ENCODE measurements at regions not wholly inside any gene's neighbourhood (a gene's known extent, or its start where the extent isn't known, plus 50 kb on each side); places are given as distances from the start of the nearest gene placed in this dataset.
A peak's percentile ranks its signal among the peaks of the same experiment; 100 is the strongest.

DNA sequence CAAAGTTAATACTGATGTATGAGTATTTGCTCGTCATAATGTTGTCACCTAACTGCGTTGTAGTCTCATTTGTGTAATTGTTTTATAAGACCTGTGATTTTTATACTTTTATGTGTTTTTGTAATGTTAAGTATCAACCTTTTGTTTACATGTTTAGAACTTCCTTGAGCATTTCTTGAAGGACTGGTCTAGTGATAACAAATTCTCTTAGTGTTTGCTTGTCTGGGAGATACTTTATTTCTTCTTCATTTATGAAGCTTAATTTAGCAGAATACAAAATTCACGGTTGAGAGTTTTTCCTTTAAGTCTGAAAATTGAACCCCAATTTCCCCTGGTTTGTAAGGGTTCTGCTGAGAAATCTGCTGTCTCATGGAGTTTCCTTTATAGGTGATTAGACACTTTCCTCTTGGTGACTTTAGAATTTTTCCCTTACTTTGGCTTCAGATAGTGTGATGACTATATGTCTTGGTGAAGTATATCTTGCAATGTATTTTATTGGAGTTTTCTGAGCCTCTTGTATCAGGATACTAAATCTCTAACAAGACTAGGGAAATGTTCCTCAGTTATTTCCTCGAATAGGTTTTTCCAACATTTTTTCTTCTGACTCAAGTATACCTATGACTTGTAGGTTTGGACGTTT is 154.9 kb downstream of the WDR11 start:
- H3K9me3 ChIP-seq (ENCODE audit: control insufficient read depth, low read length): peaks cover 51% of the 10 kb centered on the region
- no peak for TF ChIP-seq CTCF (conservative IDR thresholded peaks at IDR 0.05)
- no peak overlapping the region for H3K27ac Mint-ChIP-seq
- H3K36me3 Mint-ChIP-seq (ENCODE audit: low read depth): peaks cover 4% of the 10 kb centered on the region
- no peak overlapping the region for H3K27ac ChIP-seq (ENCODE audit: low read depth, low read length)
- H3K4me3 Mint-ChIP-seq: no peak overlapping the region
- 67 to 79% methylated on average over 4 to 5 of the region's 5 CpGs for WGBS, 2 experiments (ENCODE audit: insufficient coverage in 1 of 2, insufficient read length in 1 of 2)
- H3K4me3 ChIP-seq (ENCODE audit: low read length): peak overlapping the region; percentile 57
- H3K4me1 ChIP-seq (ENCODE audit: control insufficient read depth, insufficient read depth, low read length): peaks cover 6% of the 10 kb centered on the region
- H3K27me3 Mint-ChIP-seq (ENCODE audit: insufficient read depth): peaks cover 9% of the 10 kb centered on the region
- peaks cover 12% of the 10 kb centered on the region for H3K4me1 Mint-ChIP-seq
- H3K36me3 ChIP-seq (ENCODE audit: control insufficient read depth, insufficient read depth, low read length): no peaks in the 10 kb centered on the region
- peaks cover under 1% of the 10 kb centered on the region for H3K27me3 ChIP-seq (ENCODE audit: control insufficient read depth, insufficient read depth, low read length, poor library complexity, severe bottlenecking)
- no peak overlapping the region for H3K9ac ChIP-seq (ENCODE audit: extremely low read depth, low read length, poor library complexity, severe bottlenecking)
- H3K9me3 Mint-ChIP-seq: peaks cover 44% of the 10 kb centered on the region
- DNase-seq: no peak

DNA sequence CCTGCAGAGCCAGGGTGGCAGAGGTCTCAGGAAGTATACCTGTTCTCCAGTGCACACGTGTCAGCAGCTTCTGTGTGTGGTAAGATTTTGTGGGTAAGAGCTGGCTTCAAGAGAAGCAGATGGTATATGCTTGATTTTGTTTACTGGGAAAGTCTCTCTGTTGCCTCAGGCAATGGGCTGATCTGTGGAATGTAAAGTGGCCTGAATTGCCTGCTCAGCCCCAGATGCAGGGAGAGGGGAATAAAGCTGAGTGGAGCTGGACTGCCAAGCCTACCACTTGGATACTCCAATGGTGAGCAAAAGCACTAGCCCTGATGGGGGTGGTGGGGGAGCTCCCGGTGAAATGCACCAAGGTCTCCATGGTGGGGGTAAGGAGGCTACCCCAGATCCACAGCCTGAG is 156.1 kb downstream of the WDR11 start:
- Histone ChIP-seq H3K9me3 (ENCODE audit: control insufficient read depth, low read length) (peaks cover 51% of the 10 kb centered on the region), H3K4me1 (ENCODE audit: control insufficient read depth, insufficient read depth, low read length) (peaks cover 3% of the 10 kb centered on the region), H3K4me3 (ENCODE audit: low read length) (peak overlapping the region; percentile 26), H3K27me3 (ENCODE audit: control insufficient read depth, insufficient read depth, low read length, poor library complexity, severe bottlenecking) (no peaks in the 10 kb centered on the region), H3K9ac (ENCODE audit: extremely low read depth, low read length, poor library complexity, severe bottlenecking) (no peak overlapping the region), H3K36me3 (ENCODE audit: control insufficient read depth, insufficient read depth, low read length) (no peaks in the 10 kb centered on the region), H3K27ac (ENCODE audit: low read depth, low read length) (no peak overlapping the region)
- Mint-ChIP-seq H3K9me3 (peaks cover 44% of the 10 kb centered on the region), H3K36me3 (ENCODE audit: low read depth) (peaks cover 4% of the 10 kb centered on the region), H3K4me3 (no peak overlapping the region), H3K27me3 (ENCODE audit: insufficient read depth) (peaks cover 10% of the 10 kb centered on the region), H3K4me1 (peaks cover 8% of the 10 kb centered on the region), H3K27ac (no peak overlapping the region)
- DNase-seq: no peak
- TF ChIP-seq CTCF (conservative IDR thresholded peaks at IDR 0.05): no peak
- 92 to 93% methylated on average over 2 of the region's 2 CpGs for WGBS, 2 experiments (ENCODE audit: insufficient coverage in 1 of 2, insufficient read length in 1 of 2)

DNA sequence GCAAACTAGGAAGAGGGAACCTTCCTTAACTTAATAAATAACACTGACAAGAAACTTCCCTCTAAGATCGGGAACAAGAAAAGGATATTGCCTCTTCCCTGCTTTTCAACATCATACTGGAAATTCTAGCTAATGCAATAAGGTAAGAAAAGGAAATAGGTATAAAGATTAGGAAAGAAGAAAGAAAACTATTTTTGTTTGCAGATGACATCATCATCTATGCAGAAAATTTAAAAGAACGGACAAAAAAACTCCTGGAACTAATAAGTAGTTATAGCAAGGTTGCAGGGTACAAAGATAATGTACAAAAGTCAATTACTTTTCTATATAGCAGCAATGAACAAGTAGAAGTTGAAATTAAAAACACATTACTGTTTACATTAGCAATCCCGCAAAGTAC is 164.8 kb downstream of the WDR11 start:
- no peak for TF ChIP-seq CTCF (conservative IDR thresholded peaks at IDR 0.05)

More for the DNA sequence above, 164.8 kb downstream of the WDR11 start:
- peaks cover 16% of the 10 kb centered on the region for H3K9me3 ChIP-seq (ENCODE audit: control insufficient read depth, low read length)
- no peak for DNase-seq
- no peak overlapping the region for H3K27ac Mint-ChIP-seq
- no peak overlapping the region for H3K4me3 Mint-ChIP-seq
- no peaks in the 10 kb centered on the region for H3K36me3 Mint-ChIP-seq (ENCODE audit: low read depth)
- H3K27me3 ChIP-seq (ENCODE audit: control insufficient read depth, insufficient read depth, low read length, poor library complexity, severe bottlenecking): no peaks in the 10 kb centered on the region
- no peaks in the 10 kb centered on the region for H3K36me3 ChIP-seq (ENCODE audit: control insufficient read depth, insufficient read depth, low read length)
- no peak overlapping the region for H3K4me3 ChIP-seq (ENCODE audit: low read length)
- H3K27ac ChIP-seq (ENCODE audit: low read depth, low read length): no peak overlapping the region
- peaks cover 9% of the 10 kb centered on the region for H3K27me3 Mint-ChIP-seq (ENCODE audit: insufficient read depth)
- 93% methylated on average over 2 of the region's 3 CpGs; no CpG with 5 or more reads in 1 of the 2 experiments for WGBS, 2 experiments (ENCODE audit: insufficient coverage in 1 of 2, insufficient read length in 1 of 2)
- no peaks in the 10 kb centered on the region for H3K4me1 ChIP-seq (ENCODE audit: control insufficient read depth, insufficient read depth, low read length)
- peaks cover 26% of the 10 kb centered on the region for H3K9me3 Mint-ChIP-seq
- no peak overlapping the region for H3K9ac ChIP-seq (ENCODE audit: extremely low read depth, low read length, poor library complexity, severe bottlenecking)
- no peaks in the 10 kb centered on the region for H3K4me1 Mint-ChIP-seq
